PC-9 (cell line): ENCODE measurements at regions not wholly inside any gene's neighbourhood (a gene's known extent, or its start where the extent isn't known, plus 50 kb on each side); places are given as distances from the start of the nearest gene placed in this dataset.

Experiments
- BruUV-seq: library from RNA; stranded (reverse); fragments of 400-500 nt; replicated peaks from 2 replicates; lab custom pipeline; 2021; lab: Mats Ljungman, UMichigan
- CTCF ChIA-PET: fragments of 300-600 bp; sonication (Branson Sonifier 250); formaldehyde crosslinking; loops from one replicate; lab custom pipeline; 2022; ENCODE audit warnings: antibody characterized with exemption; lab: Charles Lee
- POLR2A ChIA-PET: fragments of 300-600 bp; sonication (Branson Sonifier 250); formaldehyde crosslinking; loops from one replicate; lab custom pipeline; 2022; ENCODE audit warnings: antibody characterized with exemption; ENCODE audit not compliant: unreplicated experiment; lab: Charles Lee
- DNase-seq, 2 experiments: peaks; one replicate each; pipeline versions ENCODE4 v3.0.0 to v3.0.0-alpha.2; 2015 to 2022; ENCODE audit warnings: mixed read lengths in 1 of 2
- H2AFZ ChIP-seq: fragments of 200-600 bp; sonication (generic); 2 replicates; pipeline ENCODE4 v1.8.1; 2017; ENCODE audit warnings: antibody characterized with exemption
- H3F3A ChIP-seq: fragments of 200-600 bp; sonication (generic); 2 replicates; pipeline ENCODE4 v1.8.1; 2017; ENCODE audit warnings: antibody characterized with exemption, mild to moderate bottlenecking, low read depth; ENCODE audit not compliant: insufficient read depth
- H3K27ac ChIP-seq: fragments of 200-600 bp; sonication (generic); 2 replicates; pipeline ENCODE4 v1.6.1; 2016; ENCODE audit warnings: mixed run types
- H3K27me3 ChIP-seq: fragments of 200-600 bp; sonication (generic); 2 replicates; pipeline ENCODE4 v1.6.1; 2016; ENCODE audit warnings: low read depth, mixed run types; ENCODE audit not compliant: insufficient read depth
- H3K36me3 ChIP-seq: fragments of 200-600 bp; sonication (generic); 2 replicates; pipeline ENCODE4 v1.6.1; 2016; ENCODE audit warnings: low read depth, mixed run types
- H3K4me1 ChIP-seq: fragments of 200-600 bp; sonication (generic); replicated peaks from 2 replicates; pipeline ENCODE4 v1.6.1; 2016; ENCODE audit warnings: mixed run types; ENCODE audit not compliant: insufficient read depth
- H3K4me2 ChIP-seq: fragments of 200-600 bp; sonication (generic); 2 replicates; pipeline ENCODE4 v1.6.1; 2017; ENCODE audit warnings: mixed run types
- H3K4me3 ChIP-seq: fragments of 200-600 bp; sonication (generic); 2 replicates; pipeline ENCODE4 v1.6.1; 2016; ENCODE audit warnings: mixed run types
- H3K79me2 ChIP-seq: fragments of 200-600 bp; sonication (generic); 2 replicates; pipeline ENCODE4 v1.6.1; 2017; ENCODE audit warnings: low read depth, mixed run types
- H3K9me2 ChIP-seq: fragments of 200-600 bp; sonication (generic); 2 replicates; pipeline ENCODE4 v1.8.1; 2017; ENCODE audit warnings: mild to moderate bottlenecking; ENCODE audit not compliant: insufficient read depth
- H3K9me3 ChIP-seq: fragments of 200-600 bp; sonication (generic); 2 replicates; pipeline ENCODE4 v1.8.1; 2016; ENCODE audit warnings: low read depth; ENCODE audit not compliant: insufficient read depth
- H4K20me1 ChIP-seq: fragments of 200-600 bp; sonication (generic); 2 replicates; pipeline ENCODE4 v1.8.1; 2017; ENCODE audit not compliant: insufficient read depth
- EZH2 ChIP-seq: fragments of 200-600 bp; sonication (generic); IDR thresholded peaks from 2 replicates; pipeline ENCODE4 v1.8.0; 2017; ENCODE audit warnings: antibody characterized with exemption, low read depth
- intact Hi-C: fragments of 100-400 bp; cut with micrococcal nuclease; formaldehyde crosslinking; loops from one replicate; pipeline ENCODE4 v1.10.0; 2022; ENCODE audit not compliant: unreplicated experiment
- TF ChIP-seq, protein P1 (sequence below): fragments of 200-600 bp; sonication (generic); conservative IDR thresholded peaks from 2 replicates; pipeline ENCODE4 v1.6.1; 2017; ENCODE audit warnings: mixed run types, antibody characterized with exemption, mild to moderate bottlenecking, moderate library complexity

DNA sequence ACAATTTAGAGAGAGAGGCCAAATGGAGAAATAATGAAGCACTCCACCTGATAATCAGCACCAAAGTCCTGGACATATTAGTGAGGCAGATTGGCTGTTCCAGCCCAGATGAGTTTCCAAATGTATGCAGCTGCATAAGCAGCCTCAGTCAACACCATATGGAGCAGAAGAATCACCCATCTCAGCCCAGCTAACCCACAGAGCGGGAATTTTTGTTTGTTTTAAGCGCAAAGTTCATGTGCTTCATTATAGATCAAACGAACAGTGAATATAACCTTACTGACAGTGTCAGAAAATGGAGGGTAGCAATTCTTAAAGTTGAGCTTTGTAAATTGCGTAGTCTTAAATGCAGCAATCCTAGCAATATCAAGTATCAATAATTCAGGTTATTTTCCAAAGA lies 234.0 kb upstream of the CEP162 start:
- intact Hi-C loops = loop anchor here (10.0 kb wide), 1 partner anchor 83 kb away; no protein-coding TSS in a partner anchor
- H4K20me1 ChIP-seq = no peaks in the 10 kb centered on the region
- POLR2A ChIA-PET = no interaction called here

DNA sequence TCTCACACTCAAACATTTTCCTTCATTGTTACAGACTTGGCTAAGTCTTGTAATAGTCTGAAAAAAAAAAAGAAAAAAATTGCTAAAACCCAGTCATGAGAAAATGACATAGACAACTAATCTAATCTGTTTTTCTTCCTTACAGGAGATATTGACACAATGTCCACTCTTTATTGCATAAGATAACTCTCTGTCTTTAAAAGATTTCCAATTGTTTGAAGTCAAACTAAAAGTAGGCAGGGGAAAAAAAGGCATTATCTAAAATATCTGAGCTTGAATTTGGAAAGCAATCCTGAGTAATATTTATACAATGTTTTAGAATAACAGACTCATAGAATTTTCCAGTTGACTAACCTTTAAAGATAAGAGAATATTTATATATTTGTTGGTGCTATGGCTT lies 233.0 kb upstream of the CEP162 start:
- no peak overlapping the region for H3K4me3 ChIP-seq
- intact Hi-C loops = loop anchor here (10.0 kb wide), 1 partner anchor 84 kb away; no protein-coding TSS in a partner anchor
- no peaks in the 10 kb centered on the region for H3K9me2 ChIP-seq
- no peaks in the 10 kb centered on the region for H3K79me2 ChIP-seq
- no peaks in the 10 kb centered on the region for H3F3A ChIP-seq
- TF ChIP-seq, protein P1, sequence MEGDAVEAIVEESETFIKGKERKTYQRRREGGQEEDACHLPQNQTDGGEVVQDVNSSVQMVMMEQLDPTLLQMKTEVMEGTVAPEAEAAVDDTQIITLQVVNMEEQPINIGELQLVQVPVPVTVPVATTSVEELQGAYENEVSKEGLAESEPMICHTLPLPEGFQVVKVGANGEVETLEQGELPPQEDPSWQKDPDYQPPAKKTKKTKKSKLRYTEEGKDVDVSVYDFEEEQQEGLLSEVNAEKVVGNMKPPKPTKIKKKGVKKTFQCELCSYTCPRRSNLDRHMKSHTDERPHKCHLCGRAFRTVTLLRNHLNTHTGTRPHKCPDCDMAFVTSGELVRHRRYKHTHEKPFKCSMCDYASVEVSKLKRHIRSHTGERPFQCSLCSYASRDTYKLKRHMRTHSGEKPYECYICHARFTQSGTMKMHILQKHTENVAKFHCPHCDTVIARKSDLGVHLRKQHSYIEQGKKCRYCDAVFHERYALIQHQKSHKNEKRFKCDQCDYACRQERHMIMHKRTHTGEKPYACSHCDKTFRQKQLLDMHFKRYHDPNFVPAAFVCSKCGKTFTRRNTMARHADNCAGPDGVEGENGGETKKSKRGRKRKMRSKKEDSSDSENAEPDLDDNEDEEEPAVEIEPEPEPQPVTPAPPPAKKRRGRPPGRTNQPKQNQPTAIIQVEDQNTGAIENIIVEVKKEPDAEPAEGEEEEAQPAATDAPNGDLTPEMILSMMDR = no peak
- TF ChIP-seq EZH2 = no peak
- H3K4me1 ChIP-seq = peaks cover 4% of the 10 kb centered on the region; the same call in 1 of the 2 replicates
- H3K4me2 ChIP-seq = no peak overlapping the region
- no peaks in the 10 kb centered on the region for H3K27me3 ChIP-seq
- no peak overlapping the region for H2AFZ ChIP-seq
- H3K27ac ChIP-seq = no peak overlapping the region
- no peak for DNase-seq
- ChIA-PET CTCF (no interaction called here), POLR2A (no interaction called here)
- no TSS peak for BruUV-seq
- no peaks in the 10 kb centered on the region for H3K36me3 ChIP-seq
- H4K20me1 ChIP-seq = no peaks in the 10 kb centered on the region
- H3K9me3 ChIP-seq = no peaks in the 10 kb centered on the region

More for the DNA sequence above, 234.0 kb upstream of the CEP162 start:
- no peak overlapping the region for H3K27ac ChIP-seq
- no peak for DNase-seq
- H3K36me3 ChIP-seq = no peaks in the 10 kb centered on the region
- BruUV-seq = no TSS peak
- H3K9me3 ChIP-seq = no peaks in the 10 kb centered on the region
- TF ChIP-seq, protein P1 = no peak
- no peak for TF ChIP-seq EZH2
- H3K4me2 ChIP-seq = no peak overlapping the region
- no peaks in the 10 kb centered on the region for H3K79me2 ChIP-seq
- H3K9me2 ChIP-seq = no peaks in the 10 kb centered on the region
- no peaks in the 10 kb centered on the region for H3K27me3 ChIP-seq
- peaks cover 8% of the 10 kb centered on the region; the same call in 1 of the 2 replicates for H3F3A ChIP-seq
- H3K4me1 ChIP-seq = peaks cover 14% of the 10 kb centered on the region
- CTCF ChIA-PET = no interaction called here
- H2AFZ ChIP-seq = no peak overlapping the region
- H3K4me3 ChIP-seq = no peak overlapping the region

DNA sequence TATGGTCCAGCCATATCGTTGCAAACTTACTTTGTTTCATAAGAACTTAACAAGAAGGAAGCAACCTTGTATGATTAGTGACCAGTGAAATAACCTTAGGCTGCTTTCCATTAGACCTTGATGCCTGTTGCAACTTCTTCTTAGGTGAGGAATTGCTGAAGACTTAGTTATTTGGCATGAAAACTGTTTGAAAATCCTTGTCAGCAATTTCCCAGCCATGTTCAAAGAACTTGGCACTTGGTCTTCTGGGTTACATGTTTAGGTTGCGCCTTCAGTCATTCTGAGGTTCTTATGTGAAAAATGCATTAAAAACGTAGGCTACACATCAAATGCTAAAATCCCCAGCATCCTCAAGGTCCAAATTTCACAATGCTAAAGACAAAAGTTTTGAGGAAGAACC lies 232.0 kb upstream of the CEP162 start:
- ChIA-PET CTCF (no interaction called here), POLR2A (no interaction called here)
- BruUV-seq = no TSS peak
- DNase-seq = no peak
- no peak overlapping the region for H3K4me2 ChIP-seq
- no peak overlapping the region for H2AFZ ChIP-seq
- no peak overlapping the region for H3K27ac ChIP-seq
- H3K4me3 ChIP-seq = no peak overlapping the region
- TF ChIP-seq, protein P1 = no peak
- TF ChIP-seq EZH2 = no peak
- no peaks in the 10 kb centered on the region for H3K27me3 ChIP-seq
- H3K79me2 ChIP-seq = no peaks in the 10 kb centered on the region
- H3K9me2 ChIP-seq = no peaks in the 10 kb centered on the region
- H3K4me1 ChIP-seq = no peaks in the 10 kb centered on the region
- intact Hi-C loops = no loop called here
- H3K36me3 ChIP-seq = no peaks in the 10 kb centered on the region
- H4K20me1 ChIP-seq = no peaks in the 10 kb centered on the region
- no peaks in the 10 kb centered on the region for H3K9me3 ChIP-seq
- H3F3A ChIP-seq = no peaks in the 10 kb centered on the region
